Smooth muscle cell of the brain vasculature (primary cell): ENCODE measurements at regions not wholly inside any gene's neighbourhood (a gene's known extent, or its start where the extent isn't known, plus 50 kb on each side); places are given as distances from the start of the nearest gene placed in this dataset.
"Not testable (repeated sequence)": the region's sequence is repeated elsewhere in the genome, so short reads cannot be mapped to it uniquely, and the experiment has no call there.

Experiments
- DNase-seq: peaks from one replicate; pipeline ENCODE4 v3.0.0-alpha.2; 2012; ENCODE audit warnings: low read depth, low spot score

DNA sequence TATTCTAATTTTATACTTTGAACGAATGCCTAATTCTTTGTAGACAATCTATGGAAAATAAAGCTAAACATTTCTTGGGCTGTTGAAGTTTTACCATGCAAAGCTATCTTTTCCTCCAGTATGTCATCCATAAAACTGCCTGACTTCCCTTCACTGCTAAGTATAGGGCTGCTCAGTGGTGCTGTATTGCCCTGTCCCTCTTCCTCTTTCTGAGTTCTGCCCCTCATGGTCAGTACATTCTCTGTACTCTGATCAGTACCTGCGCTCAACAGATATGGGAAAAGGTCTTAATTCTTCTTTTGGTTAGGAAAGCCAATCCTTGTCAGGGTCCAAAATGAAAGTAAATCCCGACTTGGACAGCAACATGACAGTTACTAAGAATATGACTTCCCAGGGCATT is 321.9 kb downstream of the RAD51AP2 start:
- no peak for DNase-seq

DNA sequence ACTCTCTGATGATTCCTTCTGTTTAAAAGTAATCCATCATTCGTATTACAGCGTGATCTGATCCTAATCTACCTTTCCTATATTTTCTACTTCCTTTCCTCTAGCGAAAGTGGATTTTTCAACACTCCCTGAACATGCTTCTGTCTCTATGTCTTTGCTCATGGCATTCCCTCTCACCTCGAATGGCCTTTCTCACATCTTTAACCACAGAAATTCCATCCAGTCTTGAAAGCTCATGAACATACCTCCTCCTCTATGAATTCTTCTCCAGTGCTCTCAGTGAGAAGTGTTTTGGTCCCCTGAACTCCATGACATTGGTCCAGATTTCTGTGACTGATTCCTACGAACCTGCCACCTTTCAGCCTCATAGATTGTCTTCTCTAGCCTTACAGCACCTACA is 323.2 kb downstream of the RAD51AP2 start:
- DNase-seq, result no peak

- no peak for DNase-seq
Observed at GRCh38 chr2:17194083-17194482, 324.2 kb downstream of the RAD51AP2 start.

DNA sequence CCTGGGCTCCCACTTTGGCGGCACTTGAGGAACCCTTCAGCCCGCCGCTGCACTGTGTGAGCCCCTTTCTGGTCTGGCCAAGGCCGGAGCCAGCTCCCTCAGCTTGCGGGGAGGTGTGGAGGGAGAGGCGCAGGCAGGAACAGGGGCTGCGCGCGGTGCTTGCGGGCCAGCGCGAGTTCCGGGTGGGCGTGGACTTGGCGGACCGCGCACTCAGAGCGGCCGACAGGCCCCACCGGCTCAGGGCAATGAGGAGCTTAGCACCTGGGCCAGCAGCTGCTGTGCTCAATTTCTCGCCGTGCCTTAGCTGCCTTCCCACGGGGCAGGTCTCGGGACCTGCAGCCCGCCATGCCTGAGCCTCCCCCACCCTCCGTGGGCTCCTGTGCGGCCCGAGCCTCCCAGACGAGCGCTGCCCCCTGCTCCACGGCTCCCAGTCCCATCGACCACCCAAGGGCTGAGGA is 324.8 kb downstream of the RAD51AP2 start:
- DNase-seq, result not testable (repeated sequence)

GRCh38 chr2:17191223-17191622 is 327.0 kb downstream of the RAD51AP2 start:
- no peak for DNase-seq

DNA sequence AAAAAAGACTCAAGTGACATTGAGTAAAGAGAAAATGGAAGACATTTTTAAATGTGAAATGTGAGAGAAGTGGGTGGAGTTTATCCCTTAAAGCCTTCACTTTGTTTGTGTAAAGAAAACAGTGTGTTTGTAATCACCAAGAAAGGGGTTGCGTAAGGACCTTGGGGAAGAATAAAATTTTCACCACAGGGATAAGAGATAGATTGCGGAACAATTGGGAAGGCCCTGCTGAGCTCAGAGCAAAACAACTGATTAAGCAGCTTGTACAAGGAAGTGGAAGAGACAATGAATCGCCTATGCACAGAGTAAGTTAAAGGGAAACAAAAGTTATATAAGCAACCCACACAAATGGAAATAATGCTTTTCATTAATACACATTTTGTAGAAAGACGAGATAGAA is 327.7 kb downstream of the RAD51AP2 start:
- DNase-seq, result no peak

- no peak for DNase-seq
Observed at GRCh38 chr2:17188721-17189120, 329.5 kb downstream of the RAD51AP2 start.

DNA sequence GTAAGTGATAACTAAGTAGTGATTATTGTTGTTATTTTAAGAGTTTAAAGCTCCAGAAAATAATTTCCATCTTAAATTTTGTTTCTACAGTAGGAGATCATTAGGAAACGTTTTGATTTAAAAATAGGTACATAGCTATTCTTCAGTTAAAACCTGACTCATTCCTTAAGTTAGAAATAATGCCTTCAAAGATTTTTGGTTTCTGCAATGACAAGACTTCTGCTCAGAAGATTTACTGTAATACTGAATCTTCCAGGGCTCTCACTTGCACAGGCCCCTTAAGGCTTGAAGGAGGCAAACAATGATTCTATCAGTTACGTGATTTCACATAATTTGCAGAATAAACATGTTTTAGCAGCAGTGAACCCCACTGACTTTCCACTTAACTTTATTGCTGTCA is 333.7 kb downstream of the RAD51AP2 start:
- DNase-seq, result no peak

DNA sequence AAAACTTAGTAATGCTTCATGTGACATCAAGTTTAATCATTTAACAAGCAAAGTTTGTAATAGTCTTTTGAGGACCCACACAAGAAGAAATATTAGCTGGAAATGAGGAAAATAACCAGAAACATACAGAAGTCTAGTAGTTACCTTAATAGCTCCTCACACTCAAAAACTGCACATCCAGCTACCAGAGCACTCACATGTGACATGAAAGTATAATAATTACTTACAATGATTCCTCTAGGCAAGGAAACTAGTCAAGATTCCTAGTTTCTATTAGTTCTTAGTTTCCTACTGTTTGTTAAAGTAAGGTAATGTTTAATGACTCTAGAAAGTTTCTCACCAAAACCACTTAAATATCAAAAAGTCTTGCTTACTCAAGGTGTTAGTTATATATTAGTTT is 335.8 kb downstream of the RAD51AP2 start:
- no peak for DNase-seq

- no peak for DNase-seq
Observed at GRCh38 chr2:17181051-17181752, 337.0 kb downstream of the RAD51AP2 start.

- no peak for DNase-seq
Observed at GRCh38 chr2:17179145-17179808, 339.0 kb downstream of the RAD51AP2 start.

GRCh38 chr2:17177088-17177487 is 341.2 kb downstream of the RAD51AP2 start:
- DNase-seq, result no peak

- DNase-seq, result peak; percentile 24
Observed at GRCh38 chr2:17171446-17172049, 346.7 kb downstream of the RAD51AP2 start.

GRCh38 chr2:17166506-17166905 is 351.7 kb downstream of the RAD51AP2 start:
- DNase-seq, result no peak

GRCh38 chr2:17164550-17164949 is 353.7 kb downstream of the RAD51AP2 start:
- DNase-seq, result no peak

DNA sequence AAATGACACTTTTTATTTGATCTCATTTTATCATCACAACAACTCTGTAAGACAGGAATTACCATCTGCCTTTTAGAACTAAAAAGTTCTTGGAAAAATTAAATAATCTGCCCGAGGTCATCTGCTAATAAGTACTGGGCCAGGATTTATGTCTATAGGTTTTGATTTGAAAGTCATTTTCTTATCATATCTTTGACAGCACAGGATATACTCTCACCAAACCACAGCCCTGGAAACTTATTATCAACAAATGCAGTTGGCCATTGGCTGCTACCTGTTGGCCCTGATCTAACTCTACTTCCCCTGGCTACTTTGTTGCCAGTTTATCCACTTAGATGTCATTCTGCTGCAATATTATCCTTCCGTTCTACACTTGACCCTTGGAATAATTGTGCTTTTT is 354.6 kb downstream of the RAD51AP2 start:
- DNase-seq, result no peak

- DNase-seq, result peak; percentile 62
Observed at GRCh38 chr2:17162713-17163112, 355.5 kb downstream of the RAD51AP2 start.

GRCh38 chr2:17160594-17160993 is 357.6 kb downstream of the RAD51AP2 start:
- DNase-seq, result no peak

DNA sequence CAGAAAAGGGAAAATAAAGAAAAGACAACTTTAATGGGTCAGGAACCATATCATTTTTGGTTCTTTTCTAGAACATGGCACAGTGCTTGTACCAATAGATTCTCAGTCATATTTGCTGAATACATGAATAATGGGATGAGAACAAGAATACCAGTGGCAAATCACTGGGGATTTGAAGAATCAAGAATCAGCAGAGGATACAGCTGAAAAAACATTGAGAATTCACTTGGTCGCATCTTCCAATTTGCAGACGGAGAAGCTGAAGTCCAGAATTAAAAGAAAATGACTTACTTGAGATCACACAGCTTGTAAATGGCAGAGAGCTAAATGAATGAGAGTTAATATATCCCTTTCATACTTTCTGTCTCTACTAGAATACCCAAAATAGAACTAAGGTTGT is 362.2 kb downstream of the RAD51AP2 start:
- DNase-seq, result peak; percentile 43

DNA sequence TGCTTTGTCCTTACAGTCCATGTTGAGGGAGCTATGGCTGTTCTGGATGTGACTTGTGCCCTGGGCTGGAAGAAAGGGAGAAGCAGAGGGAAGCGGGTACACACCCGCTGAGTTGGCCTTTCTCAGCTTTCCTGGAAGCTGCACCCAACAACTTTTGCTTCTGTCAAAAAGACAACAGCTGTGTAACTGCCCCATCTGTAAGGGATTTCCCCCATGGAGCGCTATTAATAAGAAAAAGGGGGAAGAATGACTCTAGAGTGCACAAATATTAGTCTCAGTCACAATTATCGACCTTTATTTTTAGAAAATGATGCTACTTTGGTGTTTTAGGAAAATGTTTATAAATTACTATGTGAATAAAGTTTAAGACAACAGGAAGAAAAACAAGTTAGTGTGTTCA is 368.3 kb downstream of the RAD51AP2 start:
- DNase-seq, result no peak

DNA sequence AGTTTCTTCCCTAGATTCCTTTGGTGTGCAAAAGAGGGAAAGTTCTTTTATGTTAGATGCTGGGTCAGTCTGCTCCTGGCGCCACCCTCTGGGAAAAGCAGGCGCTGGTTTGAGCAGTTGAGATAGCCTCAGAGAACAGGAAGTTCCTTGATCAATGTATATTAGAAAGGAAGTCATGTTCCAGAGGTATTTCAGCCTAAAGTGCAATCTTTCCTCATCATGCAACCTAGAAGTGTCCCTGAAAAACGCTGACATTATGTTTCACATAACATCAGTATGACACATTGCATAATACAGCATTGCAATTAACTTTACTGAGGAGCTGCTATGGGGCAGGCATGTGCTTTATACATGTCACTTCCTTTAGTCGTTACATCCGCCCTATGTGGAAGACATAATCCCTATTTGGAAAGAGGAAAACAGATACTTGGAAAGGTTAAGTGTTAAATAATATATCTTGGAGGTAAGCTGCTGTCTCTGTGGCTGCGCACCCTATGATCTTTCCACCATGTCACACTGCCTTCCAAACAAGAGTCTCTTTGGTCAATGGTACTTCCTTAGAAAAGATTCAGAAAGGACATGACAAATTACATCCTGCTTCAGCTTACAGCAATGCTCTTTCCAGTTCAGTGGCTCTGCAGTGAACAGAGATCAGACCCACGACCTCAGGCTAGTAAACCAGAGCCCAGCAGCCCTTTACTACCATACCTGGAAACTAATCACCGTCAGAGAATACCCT is 369.7 kb downstream of the RAD51AP2 start:
- DNase-seq, result no peak

- DNase-seq, result no peak
Observed at GRCh38 chr2:17146358-17146757, 371.9 kb downstream of the RAD51AP2 start.
